A549 (cell line): ENCODE measurements at regions not wholly inside any gene's neighbourhood (a gene's known extent, or its start where the extent isn't known, plus 50 kb on each side); places are given as distances from the start of the nearest gene placed in this dataset.

Experiments
- ATAC-seq, 2 experiments: fragments of 200-7000 bp in 1 of 2; fragments of >200 bp in 1 of 2; cut with Nextera tagmentation in 1 of 2; cut with Tn5 transposase in 1 of 2; 3 replicates each; pipeline versions ENCODE4 v1.8.0 to v1.9.1; 2018 to 2020; ENCODE audit warnings: mild to moderate bottlenecking in 1 of 2, moderate library complexity in 1 of 2
- CTCF ChIA-PET: fragments of 300-600 bp; sonication (Branson Sonifier 250); formaldehyde crosslinking; extraction: SDS; loops from one replicate; lab custom pipeline; 2021; ENCODE audit warnings: antibody characterized with exemption, inconsistent platforms; lab: Yijun Ruan, JAX
- POLR2A ChIA-PET: fragments of 350-600 bp; formaldehyde crosslinking; extraction: SDS; loops from one replicate; lab custom pipeline; 2021; ENCODE audit warnings: antibody characterized with exemption, inconsistent platforms; lab: Yijun Ruan, JAX
- DNase-seq, 2 experiments: peaks; one replicate each; pipeline versions ENCODE4 v3.0.0 to v3.0.0-alpha.2; 2011 to 2016; ENCODE audit warnings: low read depth in 1 of 2, low spot score in 1 of 2
- FAIRE-seq: peaks from 2 replicates; lab custom pipeline; 2011; peaks lifted over from hg19 to GRCh38; lab: Jason Lieb, UNC
- H3K27ac ChIP-seq, 2 experiments: fragments of >200 bp; sonication (Bioruptor Twin); formaldehyde crosslinking; 3 replicates each; pipeline ENCODE4 v1.5.1; 2016 to 2017
- H3K4me1 ChIP-seq: fragments of >200 bp; sonication (Bioruptor Twin); formaldehyde crosslinking; 3 replicates; pipeline ENCODE4 v1.6.1; 2016
- H3K4me2 ChIP-seq: fragments of >200 bp; sonication (Bioruptor Twin); formaldehyde crosslinking; 3 replicates; pipeline ENCODE4 v1.6.1; 2016
- H3K4me3 ChIP-seq: fragments of >200 bp; sonication (Bioruptor Twin); formaldehyde crosslinking; 3 replicates; pipeline ENCODE4 v1.5.1; 2016
- H3K9me3 ChIP-seq: fragments of >200 bp; sonication (Bioruptor Twin); formaldehyde crosslinking; 3 replicates; pipeline ENCODE4 v1.6.1; 2016
- BHLHE40 ChIP-seq: IDR thresholded peaks from 2 replicates; pipeline ENCODE4 v1.6.1; 2012; ENCODE audit warnings: low read depth, low read length, inconsistent platforms
- CEBPB ChIP-seq, 2 experiments: fragments of >200 bp in 1 of 2; sonication (Bioruptor Twin) in 1 of 2; formaldehyde crosslinking in 1 of 2; IDR thresholded peaks; 2 replicates each; pipeline ENCODE4 v1.6.1; 2012 to 2016
- CHD2 ChIP-seq: fragments of 150-350 bp; IDR thresholded peaks from 2 replicates; pipeline ENCODE4 v1.6.1; 2014; ENCODE audit warnings: low read length; ENCODE audit not compliant: partially characterized antibody
- EHF ChIP-seq: fragments of 250-450 bp; sonication (Bioruptor Pico); IDR thresholded peaks from 2 replicates; pipeline ENCODE4 v1.5.0; 2020; ENCODE audit warnings: mild to moderate bottlenecking
- EHMT2 ChIP-seq: fragments of 200-600 bp; sonication (generic); IDR thresholded peaks from 2 replicates; pipeline ENCODE4 v1.6.1; 2016; ENCODE audit warnings: antibody characterized with exemption, low read depth, mild to moderate bottlenecking, moderate library complexity
- EP300 ChIP-seq, 2 experiments: fragments of >200 bp; sonication (Bioruptor Twin); formaldehyde crosslinking; IDR thresholded peaks; 2 replicates in 1 of 2; 3 replicates in 1 of 2; pipeline ENCODE4 v1.6.1; 2016 to 2017
- FOSB ChIP-seq: fragments of 250-450 bp; sonication (Bioruptor Pico); IDR thresholded peaks from 2 replicates; pipeline ENCODE4 v1.5.0; 2020; ENCODE audit warnings: mild to moderate bottlenecking, moderate library complexity
- HOXA7 ChIP-seq: fragments of 250-450 bp; sonication (Bioruptor Pico); IDR thresholded peaks from 2 replicates; pipeline ENCODE4 v1.5.0; 2020; ENCODE audit warnings: mild to moderate bottlenecking, moderate library complexity
- HOXB5 ChIP-seq: fragments of 250-450 bp; sonication (Bioruptor Pico); IDR thresholded peaks from 2 replicates; pipeline ENCODE4 v1.5.0; 2020; ENCODE audit warnings: mild to moderate bottlenecking, moderate library complexity
- KDM1A ChIP-seq: fragments of 200-600 bp; sonication (generic); IDR thresholded peaks from 2 replicates; pipeline ENCODE4 v1.6.1; 2016; ENCODE audit warnings: low read depth, mild to moderate bottlenecking
- MAFK ChIP-seq: fragments of 450-650 bp; IDR thresholded peaks from 2 replicates; pipeline ENCODE4 v1.6.1; 2014; ENCODE audit not compliant: partially characterized antibody
- NR3C1 ChIP-seq: fragments of >200 bp; sonication (Bioruptor Twin); formaldehyde crosslinking; IDR thresholded peaks from 3 replicates; pipeline ENCODE4 v1.6.1; 2017
- PHF8 ChIP-seq: fragments of 200-600 bp; sonication (generic); IDR thresholded peaks from 2 replicates; pipeline ENCODE4 v1.6.1; 2016; ENCODE audit warnings: low read depth, mild to moderate bottlenecking, antibody characterized with exemption, moderate library complexity, borderline replicate concordance
- POLR2A ChIP-seq: IDR thresholded peaks from 2 replicates; pipeline ENCODE4 v1.6.1; 2012; ENCODE audit warnings: mild to moderate bottlenecking, low read length
- POLR2AphosphoS2 ChIP-seq: conservative IDR thresholded peaks from 2 replicates; pipeline ENCODE4 v1.6.1; 2012; ENCODE audit warnings: low read length, improper control_type of control experiment, inconsistent platforms
- RAD21 ChIP-seq, 2 experiments: fragments of >200 bp in 1 of 2; sonication (Bioruptor Twin) in 1 of 2; formaldehyde crosslinking in 1 of 2; IDR thresholded peaks in 1 of 2; conservative IDR thresholded peaks in 1 of 2; 2 replicates in 1 of 2; 3 replicates in 1 of 2; pipeline ENCODE4 v1.6.1; 2012 to 2018; ENCODE audit warnings: inconsistent platforms in 1 of 2
- RFX5 ChIP-seq: fragments of 450-650 bp; IDR thresholded peaks from 2 replicates; pipeline ENCODE4 v1.7.1; 2014; ENCODE audit warnings: antibody characterized with exemption, mild to moderate bottlenecking, moderate library complexity
- SMC3 ChIP-seq: fragments of >200 bp; sonication (Bioruptor Twin); formaldehyde crosslinking; IDR thresholded peaks from 3 replicates; pipeline ENCODE4 v1.6.1; 2018; ENCODE audit warnings: inconsistent platforms
- SREBF2 ChIP-seq: fragments of 450-650 bp; IDR thresholded peaks from 2 replicates; pipeline ENCODE4 v1.6.1; 2014; ENCODE audit warnings: mild to moderate bottlenecking, moderate library complexity
- TFCP2L1 ChIP-seq: fragments of 250-450 bp; sonication (Bioruptor Pico); IDR thresholded peaks from 2 replicates; pipeline ENCODE4 v1.5.0; 2021; ENCODE audit warnings: mild to moderate bottlenecking
- TP53 ChIP-seq: fragments of 250-450 bp; sonication (Bioruptor Pico); IDR thresholded peaks from 2 replicates; pipeline ENCODE4 v1.5.0; 2021; ENCODE audit warnings: mild to moderate bottlenecking, moderate library complexity
- ZNF302 ChIP-seq: fragments of 250-450 bp; sonication (Bioruptor Pico); IDR thresholded peaks from 2 replicates; pipeline ENCODE4 v1.9.0; 2021; ENCODE audit warnings: inconsistent platforms, mild to moderate bottlenecking, moderate library complexity
- WGBS: methylation state at CpG from one replicate; pipeline ENCODE4 v1.1.6; 2017; ENCODE audit errors: missing lambda C conversion rate; 5-methylcytosine and 5-hydroxymethylcytosine counted together
- TF ChIP-seq, protein P1 (sequence below): fragments of >200 bp; sonication (Bioruptor Twin); formaldehyde crosslinking; IDR thresholded peaks from 3 replicates; pipeline ENCODE4 v1.5.1; 2016
- TF ChIP-seq, protein P2 (sequence below): fragments of 200-600 bp; sonication (generic); IDR thresholded peaks from 2 replicates; pipeline ENCODE4 v1.6.1; 2016; ENCODE audit warnings: antibody characterized with exemption, mild to moderate bottlenecking, moderate library complexity
- TF ChIP-seq, protein P3 (sequence below): fragments of 150-350 bp; IDR thresholded peaks from 2 replicates; pipeline ENCODE4 v1.6.1; 2014; ENCODE audit warnings: low read depth, mild to moderate bottlenecking, low read length
- TF ChIP-seq, protein P4 (sequence below): fragments of >200 bp; sonication (Bioruptor Twin); formaldehyde crosslinking; IDR thresholded peaks from 2 replicates; pipeline ENCODE4 v1.6.1; 2016
- TF ChIP-seq, protein P5 (sequence below): IDR thresholded peaks from 2 replicates; pipeline ENCODE4 v1.6.1; 2012

DNA sequence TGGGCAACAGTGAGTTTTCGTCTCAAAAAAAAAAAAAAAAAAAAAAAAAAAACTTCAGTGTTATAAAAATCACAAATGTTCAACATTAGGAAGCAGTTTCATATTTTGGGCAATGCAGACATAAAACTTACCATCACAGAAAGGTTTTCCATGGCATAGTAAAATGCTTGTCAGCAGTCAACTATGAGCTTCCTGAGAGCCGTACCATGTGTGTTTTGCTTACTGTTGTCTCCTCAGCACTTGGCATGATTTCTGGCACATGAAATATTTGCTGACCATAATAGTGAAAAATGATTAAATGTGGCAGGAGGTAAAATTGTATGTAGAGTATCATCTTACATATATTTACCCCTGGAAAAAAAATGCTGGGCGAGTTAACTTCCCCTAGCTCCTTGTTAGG is 237.5 kb upstream of the SLC35B3 start:
- TF ChIP-seq ZNF302 (CRISPR knock-in tag) (no peak), TFCP2L1 (CRISPR knock-in tag) (no peak), BHLHE40 (no peak), POLR2AphosphoS2 (no peak), EHF (no peak), EP300 (IDR thresholded peaks at IDR 0.05) (no peak), EHMT2 (no peak), HOXA7 (CRISPR knock-in tag) (no peak), NR3C1 (no peak), CEBPB (IDR thresholded peaks at IDR 0.05) (no peak), TP53 (no peak)
- TF ChIP-seq, protein P1, sequence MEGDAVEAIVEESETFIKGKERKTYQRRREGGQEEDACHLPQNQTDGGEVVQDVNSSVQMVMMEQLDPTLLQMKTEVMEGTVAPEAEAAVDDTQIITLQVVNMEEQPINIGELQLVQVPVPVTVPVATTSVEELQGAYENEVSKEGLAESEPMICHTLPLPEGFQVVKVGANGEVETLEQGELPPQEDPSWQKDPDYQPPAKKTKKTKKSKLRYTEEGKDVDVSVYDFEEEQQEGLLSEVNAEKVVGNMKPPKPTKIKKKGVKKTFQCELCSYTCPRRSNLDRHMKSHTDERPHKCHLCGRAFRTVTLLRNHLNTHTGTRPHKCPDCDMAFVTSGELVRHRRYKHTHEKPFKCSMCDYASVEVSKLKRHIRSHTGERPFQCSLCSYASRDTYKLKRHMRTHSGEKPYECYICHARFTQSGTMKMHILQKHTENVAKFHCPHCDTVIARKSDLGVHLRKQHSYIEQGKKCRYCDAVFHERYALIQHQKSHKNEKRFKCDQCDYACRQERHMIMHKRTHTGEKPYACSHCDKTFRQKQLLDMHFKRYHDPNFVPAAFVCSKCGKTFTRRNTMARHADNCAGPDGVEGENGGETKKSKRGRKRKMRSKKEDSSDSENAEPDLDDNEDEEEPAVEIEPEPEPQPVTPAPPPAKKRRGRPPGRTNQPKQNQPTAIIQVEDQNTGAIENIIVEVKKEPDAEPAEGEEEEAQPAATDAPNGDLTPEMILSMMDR = no peak
- TF ChIP-seq, protein P2, sequence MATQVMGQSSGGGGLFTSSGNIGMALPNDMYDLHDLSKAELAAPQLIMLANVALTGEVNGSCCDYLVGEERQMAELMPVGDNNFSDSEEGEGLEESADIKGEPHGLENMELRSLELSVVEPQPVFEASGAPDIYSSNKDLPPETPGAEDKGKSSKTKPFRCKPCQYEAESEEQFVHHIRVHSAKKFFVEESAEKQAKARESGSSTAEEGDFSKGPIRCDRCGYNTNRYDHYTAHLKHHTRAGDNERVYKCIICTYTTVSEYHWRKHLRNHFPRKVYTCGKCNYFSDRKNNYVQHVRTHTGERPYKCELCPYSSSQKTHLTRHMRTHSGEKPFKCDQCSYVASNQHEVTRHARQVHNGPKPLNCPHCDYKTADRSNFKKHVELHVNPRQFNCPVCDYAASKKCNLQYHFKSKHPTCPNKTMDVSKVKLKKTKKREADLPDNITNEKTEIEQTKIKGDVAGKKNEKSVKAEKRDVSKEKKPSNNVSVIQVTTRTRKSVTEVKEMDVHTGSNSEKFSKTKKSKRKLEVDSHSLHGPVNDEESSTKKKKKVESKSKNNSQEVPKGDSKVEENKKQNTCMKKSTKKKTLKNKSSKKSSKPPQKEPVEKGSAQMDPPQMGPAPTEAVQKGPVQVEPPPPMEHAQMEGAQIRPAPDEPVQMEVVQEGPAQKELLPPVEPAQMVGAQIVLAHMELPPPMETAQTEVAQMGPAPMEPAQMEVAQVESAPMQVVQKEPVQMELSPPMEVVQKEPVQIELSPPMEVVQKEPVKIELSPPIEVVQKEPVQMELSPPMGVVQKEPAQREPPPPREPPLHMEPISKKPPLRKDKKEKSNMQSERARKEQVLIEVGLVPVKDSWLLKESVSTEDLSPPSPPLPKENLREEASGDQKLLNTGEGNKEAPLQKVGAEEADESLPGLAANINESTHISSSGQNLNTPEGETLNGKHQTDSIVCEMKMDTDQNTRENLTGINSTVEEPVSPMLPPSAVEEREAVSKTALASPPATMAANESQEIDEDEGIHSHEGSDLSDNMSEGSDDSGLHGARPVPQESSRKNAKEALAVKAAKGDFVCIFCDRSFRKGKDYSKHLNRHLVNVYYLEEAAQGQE = no peak
- TF ChIP-seq, protein P3, sequence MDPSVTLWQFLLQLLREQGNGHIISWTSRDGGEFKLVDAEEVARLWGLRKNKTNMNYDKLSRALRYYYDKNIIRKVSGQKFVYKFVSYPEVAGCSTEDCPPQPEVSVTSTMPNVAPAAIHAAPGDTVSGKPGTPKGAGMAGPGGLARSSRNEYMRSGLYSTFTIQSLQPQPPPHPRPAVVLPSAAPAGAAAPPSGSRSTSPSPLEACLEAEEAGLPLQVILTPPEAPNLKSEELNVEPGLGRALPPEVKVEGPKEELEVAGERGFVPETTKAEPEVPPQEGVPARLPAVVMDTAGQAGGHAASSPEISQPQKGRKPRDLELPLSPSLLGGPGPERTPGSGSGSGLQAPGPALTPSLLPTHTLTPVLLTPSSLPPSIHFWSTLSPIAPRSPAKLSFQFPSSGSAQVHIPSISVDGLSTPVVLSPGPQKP = no peak
- TF ChIP-seq, all 56 proteins: peak for 0
- no peak for DNase-seq
- POLR2A ChIA-PET = no interaction called here
- 59% methylated on average over 2 of the region's 3 CpGs for WGBS
- no peaks in the 10 kb centered on the region for H3K9me3 ChIP-seq
- no peak for ATAC-seq
- no peak overlapping the region for H3K4me3 ChIP-seq
- CTCF ChIA-PET = no interaction called here
- H3K4me1 ChIP-seq = no peaks in the 10 kb centered on the region
- FAIRE-seq = no peak
- no peak overlapping the region for H3K27ac ChIP-seq
- no peak overlapping the region for H3K4me2 ChIP-seq

DNA sequence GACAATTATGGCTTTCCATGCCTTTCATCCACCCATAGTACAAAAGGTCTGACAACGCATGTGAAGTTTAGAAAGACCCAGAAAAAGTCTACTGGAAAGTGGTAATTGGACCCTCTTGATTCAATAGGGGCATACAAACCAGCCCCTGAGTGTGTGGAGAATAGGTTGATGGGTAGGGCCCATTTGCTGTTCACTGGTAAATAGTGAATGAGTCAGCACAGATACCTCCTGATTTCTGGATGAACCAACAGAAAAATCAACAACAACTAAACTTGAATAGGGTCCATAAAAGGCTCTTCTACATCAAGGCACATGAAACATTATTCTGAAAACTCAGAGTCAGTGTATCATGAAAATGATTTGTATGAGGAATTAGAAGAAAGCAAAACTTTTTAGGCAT is 235.4 kb upstream of the SLC35B3 start:
- CTCF ChIA-PET = no interaction called here
- no peaks in the 10 kb centered on the region for H3K9me3 ChIP-seq
- H3K4me2 ChIP-seq = no peak overlapping the region
- no peak overlapping the region for H3K27ac ChIP-seq
- H3K4me3 ChIP-seq = no peak overlapping the region
- POLR2A ChIA-PET = no interaction called here
- H3K4me1 ChIP-seq = no peaks in the 10 kb centered on the region
- FAIRE-seq (no peak), DNase-seq (no peak), ATAC-seq (no peak)
- 18% methylated on average over 1 of the region's 1 CpG for WGBS
- TF ChIP-seq MAFK = no peak
- no peak for TF ChIP-seq CHD2
- TF ChIP-seq SMC3 = no peak
- TF ChIP-seq SREBF2 = no peak
- no peak for TF ChIP-seq POLR2AphosphoS2
- TF ChIP-seq, protein P2 = no peak
- TF ChIP-seq, protein P4, sequence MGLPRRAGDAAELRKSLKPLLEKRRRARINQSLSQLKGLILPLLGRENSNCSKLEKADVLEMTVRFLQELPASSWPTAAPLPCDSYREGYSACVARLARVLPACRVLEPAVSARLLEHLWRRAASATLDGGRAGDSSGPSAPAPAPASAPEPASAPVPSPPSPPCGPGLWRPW = no peak
- no peak for TF ChIP-seq BHLHE40
- TF ChIP-seq HOXB5 (CRISPR knock-in tag) = no peak
- TF ChIP-seq, protein P5, sequence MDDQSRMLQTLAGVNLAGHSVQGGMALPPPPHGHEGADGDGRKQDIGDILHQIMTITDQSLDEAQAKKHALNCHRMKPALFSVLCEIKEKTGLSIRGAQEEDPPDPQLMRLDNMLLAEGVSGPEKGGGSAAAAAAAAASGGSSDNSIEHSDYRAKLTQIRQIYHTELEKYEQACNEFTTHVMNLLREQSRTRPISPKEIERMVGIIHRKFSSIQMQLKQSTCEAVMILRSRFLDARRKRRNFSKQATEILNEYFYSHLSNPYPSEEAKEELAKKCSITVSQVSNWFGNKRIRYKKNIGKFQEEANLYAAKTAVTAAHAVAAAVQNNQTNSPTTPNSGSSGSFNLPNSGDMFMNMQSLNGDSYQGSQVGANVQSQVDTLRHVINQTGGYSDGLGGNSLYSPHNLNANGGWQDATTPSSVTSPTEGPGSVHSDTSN = no peak
- no peak for TF ChIP-seq PHF8
- no peak for TF ChIP-seq RFX5
- no peak for TF ChIP-seq KDM1A
- no peak for TF ChIP-seq FOSB
- no peak for TF ChIP-seq RAD21 (conservative IDR thresholded peaks at IDR 0.05 in 1 of 2, IDR thresholded peaks at IDR 0.05 in 1 of 2)
- TF ChIP-seq POLR2A = no peak
- TF ChIP-seq NR3C1 = no peak
- TF ChIP-seq CEBPB (IDR thresholded peaks at IDR 0.05) = no peak
